Stimulated activated CD4-positive, alpha-beta T cell treated with anti-CD3 and anti-CD28 coated beads, TNF-alpha, amount 100 ng/mL, for 24 hours (primary cell): ENCODE measurements at regions not wholly inside any gene's neighbourhood (a gene's known extent, or its start where the extent isn't known, plus 50 kb on each side); places are given as distances from the start of the nearest gene placed in this dataset.
"Not testable (repeated sequence)": the region's sequence is repeated elsewhere in the genome, so short reads cannot be mapped to it uniquely, and the experiment has no call there.

Source experiments
- DNase-seq, 3 experiments: peaks; one replicate each; pipeline ENCODE4 v3.0.0-alpha.2; 2020; ENCODE audit warnings: low read depth in 3 of 3

DNA sequence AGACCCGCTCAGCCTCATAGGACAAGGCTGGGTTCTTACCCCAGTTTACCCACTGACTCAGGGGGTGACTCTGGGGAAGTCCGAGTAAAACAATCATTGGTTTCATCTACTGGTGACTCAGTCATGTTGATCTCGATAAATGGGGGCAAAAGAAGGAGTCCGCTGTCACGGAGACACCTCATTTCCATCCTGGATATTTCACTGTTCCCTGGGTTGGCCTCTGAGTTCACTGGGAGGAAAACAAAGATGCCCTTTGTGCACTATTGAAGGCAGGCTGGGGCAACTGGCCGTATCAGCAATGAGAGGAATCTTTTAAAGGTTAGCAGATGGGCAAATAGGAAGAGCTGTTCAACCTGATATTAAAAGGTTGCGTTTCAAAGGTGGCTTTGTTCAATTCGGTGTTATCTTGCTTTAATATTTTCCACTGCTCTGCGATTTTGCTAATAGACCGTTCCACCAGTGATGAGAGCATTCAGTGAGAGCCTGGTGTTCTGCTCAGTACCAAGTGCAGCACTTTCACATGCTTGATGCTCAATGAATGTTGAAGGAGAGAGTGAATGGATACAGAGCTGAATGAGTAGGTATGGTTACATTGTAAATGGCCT is 110.2 kb upstream of the EGFLAM start:
- no peak for DNase-seq

DNA sequence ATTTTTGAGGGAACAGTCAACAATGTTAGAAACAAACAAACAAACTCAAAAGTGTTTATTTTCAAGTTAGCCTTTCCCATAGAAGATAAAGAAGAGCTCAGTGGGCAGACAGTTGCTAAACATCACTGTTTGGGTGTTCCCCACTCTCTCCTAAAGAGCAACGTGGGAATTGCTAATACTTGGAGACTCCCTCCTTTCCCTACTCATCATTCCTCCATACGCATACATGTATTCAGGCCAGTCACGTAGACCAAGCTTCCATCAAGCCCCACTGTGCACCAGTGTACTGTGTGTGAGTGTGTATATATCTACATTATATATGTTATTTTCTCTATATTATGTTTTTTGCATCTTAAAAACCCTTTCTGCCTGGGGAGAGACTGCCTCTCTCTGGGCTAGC is 115.0 kb upstream of the EGFLAM start:
- no peak for DNase-seq

DNA sequence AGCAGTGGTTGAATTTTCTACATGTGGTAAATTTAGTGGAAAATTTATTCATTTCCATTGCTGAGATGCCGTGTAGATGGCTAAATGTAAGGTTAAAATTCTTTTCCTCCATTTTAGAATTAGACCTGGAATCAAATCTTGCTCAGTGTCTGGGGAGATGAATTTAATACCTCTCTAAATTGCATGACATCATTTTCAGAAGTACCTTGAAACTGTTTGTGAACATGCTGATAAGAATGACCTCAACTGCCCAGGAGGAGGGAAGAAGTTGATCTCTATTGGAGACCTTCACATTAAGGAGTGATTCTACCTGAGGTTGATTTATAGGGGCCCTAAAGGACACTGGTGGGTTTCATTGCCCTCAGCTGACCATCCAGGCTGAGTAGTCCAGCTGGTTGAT is 116.7 kb upstream of the EGFLAM start:
- DNase-seq, result no peak

DNA sequence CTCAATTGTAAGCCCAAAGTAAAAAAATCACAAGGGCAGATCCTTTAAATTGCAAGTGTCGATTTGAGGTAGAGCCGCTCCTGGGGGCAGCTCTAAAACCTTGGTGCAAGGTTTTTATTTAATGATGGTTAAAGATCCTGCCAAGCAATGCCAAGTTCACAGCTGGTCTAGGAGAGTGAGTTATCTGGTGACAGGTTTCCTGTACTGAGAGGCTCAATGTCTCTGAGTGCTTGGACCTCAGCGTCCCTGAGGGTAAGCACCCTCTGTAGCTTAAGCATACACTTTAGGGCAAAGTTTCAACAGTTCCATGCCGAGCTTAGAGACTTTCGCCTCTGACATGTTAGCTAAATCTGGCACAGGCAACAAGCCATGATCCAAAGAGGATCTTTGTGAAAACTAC is 119.8 kb upstream of the EGFLAM start:
- DNase-seq, result no peak

DNA sequence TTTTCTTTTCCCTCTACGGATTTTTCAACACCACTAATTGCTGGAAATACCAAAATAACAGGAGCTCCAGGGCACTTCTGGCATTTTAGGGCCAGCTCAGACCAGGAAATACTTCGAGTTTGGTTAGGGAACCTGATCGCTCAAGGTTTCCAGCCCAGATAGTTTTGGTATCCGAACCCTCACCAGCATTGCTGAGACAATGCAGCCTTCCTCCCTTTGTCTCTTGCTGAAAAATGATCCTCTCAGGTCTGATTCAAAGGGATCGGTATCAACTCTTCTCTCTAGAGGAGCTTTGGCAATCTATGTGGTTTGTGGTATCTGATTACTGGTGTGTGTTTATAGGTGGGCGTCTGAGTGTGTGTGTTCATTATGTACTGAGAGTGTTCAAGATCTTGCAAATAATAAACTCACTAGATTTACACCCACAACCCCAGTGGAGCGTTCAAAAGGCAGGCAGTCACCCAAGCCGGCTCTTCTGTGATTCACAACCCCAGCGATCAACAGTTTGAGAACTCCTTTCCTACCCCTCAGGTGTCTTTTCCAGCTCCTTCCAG is 122.8 kb upstream of the EGFLAM start:
- no peak for DNase-seq

DNA sequence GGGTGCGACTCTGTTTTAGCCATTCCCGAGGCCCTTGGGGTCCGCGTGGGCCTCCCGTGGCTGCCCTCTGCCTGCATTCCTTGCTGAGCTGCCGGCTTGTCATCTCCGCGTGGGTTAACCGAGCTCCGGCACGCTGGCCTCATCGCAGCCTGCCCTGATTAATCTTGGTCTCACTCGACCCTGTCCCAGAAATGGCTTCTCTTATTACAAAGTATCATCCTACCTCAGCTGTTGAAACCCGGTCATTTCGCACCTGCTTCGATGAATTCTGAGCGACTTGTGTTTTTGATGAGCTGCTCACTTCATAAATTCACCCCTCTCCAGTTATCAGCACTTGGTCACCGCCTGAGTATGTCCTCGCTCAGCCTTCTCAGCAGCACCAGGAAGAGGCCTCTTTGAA is 123.5 kb upstream of the EGFLAM start:
- DNase-seq, result no peak

DNA sequence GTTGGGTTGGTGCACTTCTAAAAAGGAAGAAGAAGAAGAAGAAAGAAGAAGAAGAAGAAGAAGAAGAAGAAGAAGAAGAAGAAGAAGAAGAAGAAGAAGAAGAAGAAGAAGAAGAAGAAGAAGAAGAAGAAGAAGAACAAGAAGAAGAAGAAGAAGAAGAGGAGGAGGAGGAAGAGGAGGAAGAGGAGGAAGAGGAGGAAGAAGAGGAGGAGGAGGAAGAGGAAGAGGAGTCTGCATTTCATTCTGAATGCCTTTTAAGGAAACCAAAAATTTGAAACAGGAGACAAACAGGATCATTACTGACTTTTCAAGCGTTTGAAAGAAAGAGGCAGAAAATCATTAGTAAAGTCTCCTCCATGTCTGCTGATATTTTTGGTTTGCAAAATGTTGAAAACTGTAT is 124.1 kb upstream of the EGFLAM start:
- not testable (repeated sequence) for DNase-seq

DNA sequence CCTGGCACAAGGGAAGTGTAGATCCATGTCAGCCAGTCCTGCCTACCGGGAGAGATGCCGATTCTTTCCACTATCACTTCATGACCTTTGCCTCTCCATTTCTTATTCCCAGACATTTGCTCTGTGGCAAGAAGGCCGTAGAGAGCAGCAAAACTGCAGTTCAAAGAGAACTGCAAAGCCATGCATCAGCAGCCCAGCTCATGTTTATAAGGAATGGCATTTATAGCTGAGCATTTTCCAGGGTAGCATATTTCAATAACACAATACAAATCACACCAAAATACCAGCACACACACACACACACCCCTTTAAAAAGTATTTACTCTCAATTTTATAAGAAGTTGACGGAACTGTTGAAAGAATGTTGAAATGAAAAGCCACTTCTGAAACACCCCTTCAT is 126.7 kb upstream of the EGFLAM start:
- DNase-seq, result no peak

DNA sequence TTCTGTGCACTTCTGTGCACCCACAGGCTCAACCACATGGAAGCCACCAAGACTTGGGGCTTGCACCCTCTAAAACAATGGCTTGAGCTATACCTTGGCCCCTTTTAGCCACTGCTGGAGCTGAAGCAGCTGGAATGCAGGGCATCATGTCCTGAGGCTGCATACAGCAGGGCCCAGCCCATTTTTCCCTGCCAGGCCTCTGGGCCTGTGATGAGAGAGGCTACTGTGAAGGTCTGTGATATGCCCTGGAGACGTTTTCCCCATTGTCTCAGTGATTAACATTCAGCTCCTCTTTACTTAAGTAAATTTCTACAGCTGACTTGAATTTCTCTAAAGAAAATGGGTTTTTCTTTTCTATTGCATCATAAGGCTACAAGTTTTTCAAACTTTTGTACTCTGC is 134.0 kb upstream of the EGFLAM start:
- no peak for DNase-seq

DNA sequence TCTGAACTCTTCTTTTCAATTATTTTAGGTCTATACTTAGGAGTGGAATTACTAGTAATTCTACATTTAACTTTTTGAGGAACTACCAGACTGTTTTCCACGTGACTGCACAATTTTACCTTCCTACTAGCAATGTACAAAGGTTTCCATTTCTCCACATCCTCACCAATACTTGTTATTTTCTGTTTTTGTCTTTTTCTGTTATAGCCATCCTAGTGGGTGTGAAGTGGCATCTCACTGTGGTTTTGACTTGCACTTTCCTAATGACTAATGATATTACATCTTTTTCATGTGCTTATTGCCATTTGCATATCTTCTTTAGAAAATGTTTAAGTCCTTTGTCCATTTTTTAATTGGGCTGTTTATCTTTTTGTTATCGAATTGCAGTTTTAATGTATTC is 136.9 kb upstream of the EGFLAM start:
- no peak for DNase-seq

DNA sequence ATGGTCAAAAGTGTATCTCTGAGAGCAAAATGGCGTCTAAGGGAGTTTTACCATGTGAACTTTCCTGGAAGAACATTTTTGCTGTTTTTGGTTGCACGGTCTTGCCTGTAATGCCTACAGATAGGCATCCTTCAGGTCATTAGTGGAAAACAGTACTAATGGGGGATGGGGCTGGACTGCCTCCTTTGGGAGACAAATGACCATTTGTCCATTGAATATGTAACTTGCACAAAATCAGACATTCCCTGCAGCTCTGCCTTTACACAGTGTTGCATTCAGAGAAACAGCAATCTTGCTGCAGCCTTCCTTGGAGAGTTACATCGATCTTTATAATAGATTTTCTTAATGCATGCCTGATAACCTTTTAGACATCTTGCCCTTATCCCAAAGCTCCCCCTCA is 138.5 kb upstream of the EGFLAM start:
- no peak for DNase-seq

DNA sequence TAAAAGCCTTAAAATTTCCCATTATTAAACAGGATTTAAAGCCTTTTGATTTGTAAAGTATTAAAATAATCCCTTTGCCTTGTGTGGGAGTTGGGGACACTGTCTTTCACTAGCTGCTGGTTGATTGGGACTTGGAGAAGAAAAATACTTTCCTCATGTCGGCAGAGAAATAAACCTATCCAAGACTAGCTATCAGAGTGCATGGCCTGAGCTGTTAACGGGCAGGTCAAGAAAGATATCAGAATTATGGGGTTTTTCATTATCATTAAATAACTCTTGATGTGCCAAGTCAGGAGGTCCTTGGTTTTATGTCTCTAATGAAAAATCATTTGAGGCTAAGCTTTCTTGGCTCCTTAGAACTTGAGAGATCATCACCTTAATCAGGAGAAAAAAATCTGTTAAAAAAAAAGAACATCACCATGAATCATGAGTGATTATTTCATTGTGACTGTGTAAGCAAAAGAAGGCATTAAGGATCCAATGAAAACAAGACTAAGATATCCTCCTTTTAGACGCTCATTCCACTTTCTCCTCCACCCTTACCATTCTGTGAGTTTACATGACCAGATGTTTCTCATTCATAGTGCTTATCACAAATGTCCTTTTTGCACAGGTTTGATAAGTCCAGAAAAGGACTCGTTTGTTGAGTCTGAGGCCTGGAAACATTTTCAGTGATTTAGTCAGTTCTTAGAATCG is 140.4 kb upstream of the EGFLAM start:
- no peak for DNase-seq

DNA sequence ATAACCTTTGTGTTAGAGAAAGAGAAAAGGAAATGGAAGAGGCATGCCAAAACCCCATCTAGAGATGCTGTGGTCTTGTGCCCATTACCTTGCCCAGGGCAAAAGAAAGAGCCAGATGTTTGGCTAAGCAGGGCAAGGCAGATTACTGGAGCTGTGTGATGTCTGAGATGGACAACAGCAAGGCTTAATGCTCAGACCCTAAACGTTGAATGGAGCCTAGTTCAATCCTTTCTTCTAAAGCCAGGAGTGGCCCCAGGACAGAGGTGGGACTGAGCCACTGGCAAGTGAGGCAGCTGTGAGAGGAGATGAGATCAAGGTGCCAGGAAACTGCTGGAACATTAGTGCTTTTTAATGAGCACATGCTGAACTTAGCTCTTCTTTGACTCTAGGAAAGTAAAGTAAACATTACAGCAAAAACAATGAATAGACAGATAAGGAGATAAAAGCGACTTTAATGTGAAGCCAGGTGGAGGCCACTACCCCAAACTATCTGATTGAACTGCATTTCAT is 143.0 kb upstream of the EGFLAM start:
- no peak for DNase-seq

DNA sequence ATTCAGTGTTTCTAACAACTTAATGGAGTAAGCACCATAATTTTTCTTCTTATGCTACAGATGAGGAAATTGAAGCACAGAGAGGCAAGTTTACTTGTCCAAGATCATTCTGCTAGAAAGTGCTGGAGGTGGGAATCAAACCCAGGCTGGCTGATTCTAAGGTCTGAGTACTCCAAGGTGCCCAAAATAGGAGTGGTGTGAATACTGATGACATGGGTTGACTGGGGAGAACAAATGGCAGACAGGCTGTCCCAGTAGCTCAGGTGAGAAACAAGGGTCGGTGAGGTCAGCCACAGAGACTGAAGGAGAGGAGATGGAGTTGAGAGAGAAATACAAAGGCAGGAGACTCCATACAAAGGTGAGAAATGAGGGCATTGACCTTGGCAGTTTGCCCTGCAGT is 144.5 kb upstream of the EGFLAM start:
- no peak for DNase-seq

DNA sequence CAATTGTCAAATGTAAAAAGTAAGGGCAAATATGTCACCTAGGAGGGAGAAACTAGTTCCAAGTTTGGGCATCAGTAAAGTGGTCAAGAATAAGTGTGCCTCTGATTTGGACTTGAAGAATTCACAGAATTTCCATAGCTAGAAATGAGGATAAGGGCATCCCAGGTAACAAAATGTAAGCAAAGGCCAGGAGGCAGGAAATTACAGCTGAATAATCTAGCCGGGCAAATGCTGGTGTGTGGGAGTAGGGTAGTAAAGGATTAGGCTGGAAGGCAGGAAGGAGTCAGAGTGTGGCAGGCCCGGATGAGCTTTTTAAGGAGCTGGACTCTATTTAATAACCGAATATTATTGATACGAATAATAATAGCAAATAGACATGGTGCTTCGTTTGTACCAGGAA is 144.9 kb upstream of the EGFLAM start:
- DNase-seq, result no peak

DNA sequence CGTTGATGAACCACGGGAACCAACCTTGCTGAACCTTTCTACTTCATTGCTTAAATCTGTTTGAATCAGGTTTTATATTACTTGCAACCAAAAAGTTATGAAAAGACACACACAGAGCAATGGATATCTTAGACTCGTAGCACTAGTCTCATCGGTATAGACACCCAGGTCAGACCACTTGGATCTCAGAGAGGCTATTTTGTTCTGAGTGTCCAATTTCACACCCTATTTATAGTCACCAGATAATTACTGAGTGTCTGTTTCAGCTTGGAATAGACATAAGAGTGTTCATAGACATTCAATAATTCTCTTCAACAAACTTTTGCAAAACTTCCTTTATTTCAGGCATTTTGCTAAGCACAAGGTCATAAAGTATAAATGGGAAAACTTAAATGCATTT is 145.4 kb upstream of the EGFLAM start:
- no peak for DNase-seq

DNA sequence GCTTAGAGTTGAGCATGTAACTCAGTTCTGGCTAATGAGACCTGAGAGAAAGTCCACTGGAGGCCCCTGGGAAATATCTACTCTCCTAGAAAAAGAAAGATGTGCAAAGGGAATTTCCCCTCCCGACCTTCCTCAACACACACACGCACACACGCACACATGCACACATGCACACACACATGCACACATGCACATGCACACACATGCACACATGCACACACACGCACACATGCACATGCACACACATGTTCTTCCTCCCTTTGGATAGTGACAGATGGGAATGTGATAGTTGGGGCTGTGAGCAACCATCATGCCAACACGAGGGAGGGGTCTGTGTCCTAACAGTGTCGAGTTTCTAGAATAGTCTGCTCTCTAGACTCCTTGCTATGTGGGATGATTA is 148.2 kb upstream of the EGFLAM start:
- DNase-seq, result no peak

DNA sequence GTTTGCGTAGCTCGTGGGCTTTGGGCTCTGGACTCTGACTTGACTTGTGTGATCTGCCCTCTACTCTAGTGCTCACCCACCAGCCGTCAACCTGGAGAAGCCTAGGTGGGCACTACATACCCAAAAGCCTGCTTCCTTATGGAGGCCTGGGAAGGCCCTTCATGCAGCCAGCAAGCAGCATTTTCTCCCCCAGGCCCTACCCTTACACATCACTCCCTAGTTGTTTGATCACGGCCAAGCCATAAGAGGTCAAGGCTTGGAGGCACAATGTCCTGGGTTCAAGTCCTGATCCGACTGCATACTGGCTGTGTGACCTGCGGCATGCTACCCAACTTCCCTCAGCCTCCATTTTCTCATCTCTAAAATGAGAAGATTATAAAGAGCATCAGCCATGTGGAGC is 151.3 kb upstream of the EGFLAM start:
- no peak for DNase-seq

DNA sequence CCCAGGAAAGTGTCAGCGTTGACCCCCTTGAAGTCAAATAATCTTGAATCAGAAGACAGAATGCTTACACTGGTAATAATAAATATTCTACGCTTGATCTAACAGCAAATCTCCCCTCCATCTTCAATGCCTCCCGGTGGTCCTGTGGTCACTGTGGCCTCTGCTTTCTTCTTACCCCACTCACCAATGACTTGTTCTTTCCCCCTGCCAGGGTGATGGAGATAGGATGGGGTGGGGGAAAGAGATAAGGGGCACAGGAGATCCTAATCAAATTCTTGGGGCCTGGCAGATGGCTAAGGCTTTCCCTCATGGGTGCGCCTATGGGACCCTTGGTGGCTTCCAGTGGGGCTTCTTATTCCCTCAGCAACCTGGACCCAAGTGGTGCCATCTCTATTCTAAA is 152.6 kb upstream of the EGFLAM start:
- no peak for DNase-seq

DNA sequence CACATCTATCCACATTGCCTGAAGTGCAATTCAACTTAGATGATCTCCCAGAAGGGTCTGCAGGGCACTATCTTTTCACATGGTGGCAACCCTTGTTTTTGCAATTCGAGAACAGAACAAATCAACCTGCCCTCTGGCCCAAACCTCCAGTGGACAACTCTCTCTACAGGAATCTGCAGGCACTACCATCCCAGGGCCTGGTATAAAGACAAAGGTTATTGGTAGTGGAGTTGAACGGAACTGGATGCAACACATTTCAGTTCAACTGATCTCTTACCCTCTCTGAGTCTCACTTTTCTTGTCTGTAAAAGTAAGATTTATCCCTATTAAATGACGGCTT is 153.2 kb upstream of the EGFLAM start:
- DNase-seq, result no peak

DNA sequence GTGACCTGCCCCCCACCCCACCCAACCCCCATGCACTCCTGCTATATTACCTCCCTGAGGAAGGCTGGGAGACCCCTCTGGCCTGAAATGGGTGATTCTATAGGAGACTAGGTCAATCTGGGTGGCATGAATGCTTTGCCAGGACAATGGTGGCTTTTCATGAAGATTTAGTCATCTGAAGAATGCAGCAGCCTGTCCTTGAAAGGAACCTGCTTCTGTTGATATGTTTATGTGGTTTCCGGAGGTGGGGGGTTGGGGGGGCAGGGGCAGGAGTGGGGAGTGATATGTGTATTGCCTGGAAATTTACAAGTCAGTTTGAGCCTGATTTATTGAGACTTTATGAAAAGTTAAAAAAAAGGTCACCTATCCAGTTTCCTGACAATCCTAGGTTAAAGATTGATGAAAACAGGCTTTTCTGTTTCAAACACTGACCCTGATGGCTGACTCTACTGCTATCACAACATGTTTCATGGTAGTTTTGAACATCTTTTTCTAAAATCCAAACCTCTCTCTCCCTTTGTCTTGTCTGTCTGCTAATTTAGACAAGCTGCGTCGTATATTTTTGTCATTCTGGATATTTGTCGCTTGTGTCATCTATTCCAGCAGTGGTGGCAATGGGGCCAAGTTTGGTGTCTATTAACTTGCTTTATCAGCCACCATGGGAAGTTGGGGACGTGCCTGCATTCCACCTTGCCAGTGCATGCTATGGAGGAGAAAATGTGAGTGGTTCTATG is 153.7 kb upstream of the EGFLAM start:
- DNase-seq, result no peak

DNA sequence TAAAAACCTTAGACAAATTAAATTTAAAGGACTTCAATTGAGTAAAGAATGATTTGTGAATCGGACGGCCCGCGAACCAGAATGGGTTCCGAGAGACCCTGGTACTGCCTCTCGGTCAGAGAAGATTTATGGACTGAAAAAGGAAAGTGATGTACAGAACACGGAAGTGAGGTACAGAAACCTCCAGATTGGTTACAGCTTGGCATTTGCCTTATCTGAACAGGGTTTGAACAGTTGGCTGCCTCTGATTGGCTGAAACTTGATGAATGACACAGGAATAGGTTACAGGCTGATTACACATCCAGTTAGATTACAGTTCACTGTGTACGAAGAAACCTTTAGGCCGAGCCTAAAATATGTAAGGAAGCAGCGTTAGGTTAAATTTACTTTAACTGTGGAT is 156.5 kb upstream of the EGFLAM start:
- no peak for DNase-seq
